ENCODE measurements at regions not wholly inside any gene's neighbourhood (a gene's known extent, or its start where the extent isn't known, plus 50 kb on each side); places are given as distances from the start of the nearest gene placed in this dataset.

GRCh38 chr5:88653471-88653870, 229.5 kb downstream of the MEF2C start:
- ATAC-seq (ENCODE audit: low read depth) (no peak), DNase-seq (no peak)
- no peaks in the 10 kb centered on the region for H3K9me1 ChIP-seq (ENCODE audit: insufficient read depth, low read length)
- H3K56ac ChIP-seq (ENCODE audit: extremely low read depth, insufficient read depth, low read length): no peak overlapping the region
- no peak overlapping the region for H2BK15ac ChIP-seq (ENCODE audit: low read depth, low read length)
- POLR2A ChIA-PET (ENCODE audit: unreplicated experiment): no interaction called here
- no peak overlapping the region for H2AFZ ChIP-seq (replicated peaks; ENCODE audit: low read length, poor library complexity)
- H3K14ac ChIP-seq (replicated peaks; ENCODE audit: low read depth, low read length): no peak overlapping the region
- no TSS peak for BruUV-seq (replicated peaks)
- H2BK20ac ChIP-seq (ENCODE audit: low read depth, low read length): no peak overlapping the region
- no peak overlapping the region for H2BK5ac ChIP-seq (ENCODE audit: low read depth, low read length, poor library complexity, severe bottlenecking)
- in situ Hi-C loops (cut with MboI; ENCODE audit: low sequenced_read_pairs): no loop called here
- H4K8ac ChIP-seq (ENCODE audit: low read depth in 2 of 2, low read length in 2 of 2): no peak overlapping the region
- H3K4me1 ChIP-seq (ENCODE audit: control insufficient read depth, insufficient read depth, low read length): no peaks in the 10 kb centered on the region
- no peaks in the 10 kb centered on the region for H4K20me1 ChIP-seq (ENCODE audit: insufficient read depth, low read length)
- no peak overlapping the region for H4K5ac ChIP-seq (ENCODE audit: low read depth, low read length)
- intact Hi-C loops (cut with micrococcal nuclease): no loop called here
- WGBS, 2 experiments (ENCODE audit: extremely low coverage in 2 of 2, insufficient read length in 1 of 2): no CpG with 5 or more reads among the region's 2 CpGs
- no peak overlapping the region for H2AK9ac ChIP-seq (replicated peaks; ENCODE audit: low read depth, low read length, poor library complexity)
- dilution Hi-C loops (cut with HindIII; ENCODE audit: low sequenced_read_pairs, unreplicated experiment): no loop called here
- H2BK120ac ChIP-seq (ENCODE audit: low read depth, low read length): no peak overlapping the region
- no peaks in the 10 kb centered on the region; the same call in 1 of the 2 replicates for H3K27me3 ChIP-seq (ENCODE audit: control insufficient read depth, insufficient read depth, low read length)
- H3K23ac ChIP-seq (ENCODE audit: low read depth, low read length): no peak overlapping the region
- H3K79me1 ChIP-seq (ENCODE audit: low read depth in 1 of 2, low read length in 2 of 2): no peaks in the 10 kb centered on the region
- no peaks in the 10 kb centered on the region for H3K9me3 ChIP-seq (ENCODE audit: control insufficient read depth, insufficient read depth, low read length)
- no peak for TF ChIP-seq POLR2A (IDR thresholded peaks at IDR 0.05; ENCODE audit: low read depth, low read length)
- TF ChIP-seq MAFK (IDR thresholded peaks at IDR 0.05; ENCODE audit: low read depth, low read length): no peak
- no peak for TF ChIP-seq ELK1 (IDR thresholded peaks at IDR 0.05; ENCODE audit: borderline replicate concordance, low read depth, low read length)
- no peak for TF ChIP-seq SMC3 (IDR thresholded peaks at IDR 0.05; ENCODE audit: low read depth, low read length)
- no peak for TF ChIP-seq RCOR1 (IDR thresholded peaks at IDR 0.05; ENCODE audit: insufficient replicate concordance, low read length)
- no peak for TF ChIP-seq MXI1 (IDR thresholded peaks at IDR 0.05; ENCODE audit: borderline replicate concordance, low read depth, low read length)
- TF ChIP-seq CEBPB (IDR thresholded peaks at IDR 0.05; ENCODE audit: low read depth, low read length): no peak
- TF ChIP-seq CHD1 (IDR thresholded peaks at IDR 0.05; ENCODE audit: low read depth, low read length): no peak
- no peak for TF ChIP-seq USF2 (IDR thresholded peaks at IDR 0.05; ENCODE audit: low read depth, low read length)
- TF ChIP-seq MAZ (IDR thresholded peaks at IDR 0.05; ENCODE audit: borderline replicate concordance, low read depth, low read length): no peak
- TF ChIP-seq CTCF (conservative IDR thresholded peaks at IDR 0.05; ENCODE audit: low read depth, low read length): no peak
- TF ChIP-seq BHLHE40 (IDR thresholded peaks at IDR 0.05; ENCODE audit: low read depth, low read length): no peak
- no peak for TF ChIP-seq FOS (IDR thresholded peaks at IDR 0.05; ENCODE audit: low read depth, low read length)
- CTCF ChIA-PET: interaction anchor here (0.9 kb wide), 1 partner anchor 38 kb away, joined by 3 read pairs; no protein-coding TSS in a partner anchor
- H3K36me3 ChIP-seq (ENCODE audit: control insufficient read depth, insufficient read depth, low read length): no peaks in the 10 kb centered on the region
- no peak overlapping the region for H3K18ac ChIP-seq (ENCODE audit: low read depth, low read length)
- no peak overlapping the region for H3K4me3 ChIP-seq (ENCODE audit: insufficient read depth, low read depth, low read length)
- H3K4me2 ChIP-seq (ENCODE audit: low read depth, low read length): no peak overlapping the region
- H2AK5ac ChIP-seq (ENCODE audit: low read depth, low read length): no peak overlapping the region
- H3K4ac ChIP-seq (ENCODE audit: low read depth, low read length): no peak overlapping the region
- H3K27ac ChIP-seq (ENCODE audit: insufficient read depth, low read length): no peak overlapping the region
- no peak overlapping the region for H3K9ac ChIP-seq (ENCODE audit: low read depth, low read length)
- no peak overlapping the region for H4K91ac ChIP-seq (ENCODE audit: insufficient read depth, low read depth, low read length)

Data from IMR-90 (cell line).